Peyer's patch (tissue), 4 donors: ENCODE measurements at regions not wholly inside any gene's neighbourhood (a gene's known extent, or its start where the extent isn't known, plus 50 kb on each side); places are given as distances from the start of the nearest gene placed in this dataset.

Experiments used
- CTCF ChIP-seq, 6 experiments: fragments of 450-650 bp in 4 of 6; fragments of 200-600 bp in 2 of 6; sonication (generic) in 1 of 6; IDR thresholded peaks; one replicate each; pipeline ENCODE4 v1.5.1; 2017 to 2019; ENCODE audit warnings: antibody characterized with exemption in 6 of 6, mild to moderate bottlenecking in 3 of 6, moderate library complexity in 1 of 6
- POLR2A ChIP-seq, 2 donors: fragments of 450-650 bp; IDR thresholded peaks; one replicate each; pipeline ENCODE4 v1.5.1; 2017; ENCODE audit warnings: antibody characterized with exemption in 2 of 2, mild to moderate bottlenecking in 2 of 2, moderate library complexity in 2 of 2

GRCh38 chr9:96031366-96031824, 155.9 kb downstream of the ERCC6L2 start:
- TF ChIP-seq CTCF (IDR thresholded peaks at IDR 0.05) = no peak
- TF ChIP-seq POLR2A (IDR thresholded peaks at IDR 0.05) = no peak
